ENCODE measurements at regions not wholly inside any gene's neighbourhood (a gene's known extent, or its start where the extent isn't known, plus 50 kb on each side); places are given as distances from the start of the nearest gene placed in this dataset.

- Mint-ChIP-seq H3K9me3 (no peaks in the 10 kb centered on the region), H3K36me3 (ENCODE audit: low read depth) (no peaks in the 10 kb centered on the region), H3K4me1 (ENCODE audit: low read depth) (peaks cover 39% of the 10 kb centered on the region), H3K27me3 (ENCODE audit: low read depth) (no peaks in the 10 kb centered on the region), H3K27ac (peak overlapping the region; percentile 81), H3K4me3 (peak overlapping the region; percentile 11)
Measured at GRCh38 chr6:188821-189655, 103.2 kb upstream of the DUSP22 start.

GRCh38 chr6:189676-190075 lies 102.6 kb upstream of the DUSP22 start:
- no peaks in the 10 kb centered on the region for H3K9me3 Mint-ChIP-seq
- H3K27ac Mint-ChIP-seq = peak overlapping the region; percentile 81
- no peak overlapping the region for H3K4me3 Mint-ChIP-seq
- H3K4me1 Mint-ChIP-seq (ENCODE audit: low read depth) = peaks cover 40% of the 10 kb centered on the region
- no peaks in the 10 kb centered on the region for H3K27me3 Mint-ChIP-seq (ENCODE audit: low read depth)
- H3K36me3 Mint-ChIP-seq (ENCODE audit: low read depth) = no peaks in the 10 kb centered on the region

- Mint-ChIP-seq H3K9me3 (no peaks in the 10 kb centered on the region), H3K27me3 (ENCODE audit: low read depth) (no peaks in the 10 kb centered on the region), H3K27ac (peak overlapping the region; percentile 81), H3K4me3 (no peak overlapping the region), H3K36me3 (ENCODE audit: low read depth) (no peaks in the 10 kb centered on the region), H3K4me1 (ENCODE audit: low read depth) (peaks cover 50% of the 10 kb centered on the region)
Measured at GRCh38 chr6:190596-191395, 101.5 kb upstream of the DUSP22 start.

GRCh38 chr6:191487-192312 lies 100.6 kb upstream of the DUSP22 start:
- Mint-ChIP-seq H3K27me3 (ENCODE audit: low read depth) (no peaks in the 10 kb centered on the region), H3K27ac (no peak overlapping the region), H3K36me3 (ENCODE audit: low read depth) (no peaks in the 10 kb centered on the region), H3K4me3 (no peak overlapping the region), H3K9me3 (no peaks in the 10 kb centered on the region), H3K4me1 (ENCODE audit: low read depth) (peaks cover 59% of the 10 kb centered on the region)

GRCh38 chr6:192313-192664 lies 100.0 kb upstream of the DUSP22 start:
- H3K27ac Mint-ChIP-seq = no peak overlapping the region
- peaks cover 59% of the 10 kb centered on the region for H3K4me1 Mint-ChIP-seq (ENCODE audit: low read depth)
- no peak overlapping the region for H3K4me3 Mint-ChIP-seq
- no peaks in the 10 kb centered on the region for H3K27me3 Mint-ChIP-seq (ENCODE audit: low read depth)
- no peaks in the 10 kb centered on the region for H3K36me3 Mint-ChIP-seq (ENCODE audit: low read depth)
- H3K9me3 Mint-ChIP-seq = no peaks in the 10 kb centered on the region

- Mint-ChIP-seq H3K36me3 (ENCODE audit: low read depth) (no peaks in the 10 kb centered on the region), H3K27me3 (ENCODE audit: low read depth) (no peaks in the 10 kb centered on the region), H3K4me3 (no peak overlapping the region), H3K9me3 (no peaks in the 10 kb centered on the region), H3K4me1 (ENCODE audit: low read depth) (peaks cover 59% of the 10 kb centered on the region), H3K27ac (peak overlapping the region; percentile 82)
Measured at GRCh38 chr6:193180-193579, 99.1 kb upstream of the DUSP22 start.

- H3K4me3 Mint-ChIP-seq = peak overlapping the region; percentile 1
- peak overlapping the region; percentile 82 for H3K27ac Mint-ChIP-seq
- H3K9me3 Mint-ChIP-seq = no peaks in the 10 kb centered on the region
- H3K36me3 Mint-ChIP-seq (ENCODE audit: low read depth) = no peaks in the 10 kb centered on the region
- peaks cover 56% of the 10 kb centered on the region for H3K4me1 Mint-ChIP-seq (ENCODE audit: low read depth)
- no peaks in the 10 kb centered on the region for H3K27me3 Mint-ChIP-seq (ENCODE audit: low read depth)
Measured at GRCh38 chr6:193773-194310, 98.4 kb upstream of the DUSP22 start.

GRCh38 chr6:195861-196360 lies 96.4 kb upstream of the DUSP22 start:
- Mint-ChIP-seq H3K4me1 (ENCODE audit: low read depth) (peaks cover 40% of the 10 kb centered on the region), H3K36me3 (ENCODE audit: low read depth) (peaks cover 2% of the 10 kb centered on the region), H3K27ac (peak overlapping the region; percentile 68), H3K9me3 (no peaks in the 10 kb centered on the region), H3K4me3 (no peak overlapping the region), H3K27me3 (ENCODE audit: low read depth) (no peaks in the 10 kb centered on the region)

GRCh38 chr6:196543-196942 lies 95.7 kb upstream of the DUSP22 start:
- H3K36me3 Mint-ChIP-seq (ENCODE audit: low read depth) = peaks cover 2% of the 10 kb centered on the region
- peak overlapping the region; percentile 68 for H3K27ac Mint-ChIP-seq
- peaks cover 39% of the 10 kb centered on the region for H3K4me1 Mint-ChIP-seq (ENCODE audit: low read depth)
- H3K27me3 Mint-ChIP-seq (ENCODE audit: low read depth) = no peaks in the 10 kb centered on the region
- no peaks in the 10 kb centered on the region for H3K9me3 Mint-ChIP-seq
- no peak overlapping the region for H3K4me3 Mint-ChIP-seq

- H3K4me1 Mint-ChIP-seq (ENCODE audit: low read depth) = peaks cover 9% of the 10 kb centered on the region
- H3K4me3 Mint-ChIP-seq = no peak overlapping the region
- peaks cover 2% of the 10 kb centered on the region for H3K36me3 Mint-ChIP-seq (ENCODE audit: low read depth)
- H3K27ac Mint-ChIP-seq = no peak overlapping the region
- no peaks in the 10 kb centered on the region for H3K9me3 Mint-ChIP-seq
- H3K27me3 Mint-ChIP-seq (ENCODE audit: low read depth) = no peaks in the 10 kb centered on the region
Measured at GRCh38 chr6:203661-204060, 88.6 kb upstream of the DUSP22 start.

- H3K36me3 Mint-ChIP-seq (ENCODE audit: low read depth) = no peaks in the 10 kb centered on the region
- no peaks in the 10 kb centered on the region for H3K27me3 Mint-ChIP-seq (ENCODE audit: low read depth)
- no peaks in the 10 kb centered on the region for H3K9me3 Mint-ChIP-seq
- H3K4me3 Mint-ChIP-seq = no peak overlapping the region
- H3K4me1 Mint-ChIP-seq (ENCODE audit: low read depth) = peaks cover 19% of the 10 kb centered on the region
- peak overlapping the region; percentile 50 for H3K27ac Mint-ChIP-seq
Measured at GRCh38 chr6:206264-206663, 86.0 kb upstream of the DUSP22 start.

- Mint-ChIP-seq H3K36me3 (ENCODE audit: low read depth) (peaks cover 5% of the 10 kb centered on the region), H3K4me3 (no peak overlapping the region), H3K9me3 (peaks cover 9% of the 10 kb centered on the region), H3K27me3 (ENCODE audit: low read depth) (peaks cover 10% of the 10 kb centered on the region), H3K27ac (no peak overlapping the region), H3K4me1 (ENCODE audit: low read depth) (peaks cover 22% of the 10 kb centered on the region)
Measured at GRCh38 chr6:208364-208763, 83.9 kb upstream of the DUSP22 start.

- Mint-ChIP-seq H3K27ac (no peak overlapping the region), H3K27me3 (ENCODE audit: low read depth) (peaks cover 10% of the 10 kb centered on the region), H3K9me3 (peaks cover 13% of the 10 kb centered on the region), H3K4me1 (ENCODE audit: low read depth) (peaks cover 23% of the 10 kb centered on the region), H3K36me3 (ENCODE audit: low read depth) (peaks cover 9% of the 10 kb centered on the region), H3K4me3 (no peak overlapping the region)
Measured at GRCh38 chr6:208938-209337, 83.3 kb upstream of the DUSP22 start.
